22Rv1 (cell line): ENCODE measurements at regions not wholly inside any gene's neighbourhood (a gene's known extent, or its start where the extent isn't known, plus 50 kb on each side); places are given as distances from the start of the nearest gene placed in this dataset.

Experiments used
- H3K27ac ChIP-seq: fragments of 450-650 bp; 2 replicates; pipeline ENCODE4 v1.5.1; 2017
- ZFX ChIP-seq: fragments of 450-650 bp; IDR thresholded peaks from 2 replicates; pipeline ENCODE4 v1.6.1; 2017; ENCODE audit warnings: antibody characterized with exemption, borderline replicate concordance
- TF ChIP-seq, protein P1 (sequence below): fragments of 450-650 bp; IDR thresholded peaks from 2 replicates; pipeline ENCODE4 v1.5.1; 2017; ENCODE audit warnings: mild to moderate bottlenecking

DNA sequence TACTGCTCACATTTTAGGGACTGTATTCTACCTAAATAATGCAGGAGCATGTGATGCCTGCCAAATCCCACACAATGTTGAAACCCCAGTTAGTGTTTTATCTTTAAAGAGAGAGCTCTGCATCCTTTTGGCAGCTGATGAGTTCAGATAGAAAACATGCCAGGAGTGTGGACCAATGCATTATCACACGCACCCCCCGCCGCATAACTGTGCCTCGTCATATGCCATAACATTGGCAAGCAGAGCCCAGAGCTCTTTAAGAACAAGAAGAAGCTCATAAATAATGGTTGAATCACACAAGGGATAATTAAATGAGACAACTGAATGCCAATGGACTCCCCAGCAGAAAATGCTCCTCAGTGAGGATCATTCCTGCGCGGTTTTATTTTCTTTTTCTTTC lies 52.8 kb upstream of the RORB start:
- TF ChIP-seq, protein P1, sequence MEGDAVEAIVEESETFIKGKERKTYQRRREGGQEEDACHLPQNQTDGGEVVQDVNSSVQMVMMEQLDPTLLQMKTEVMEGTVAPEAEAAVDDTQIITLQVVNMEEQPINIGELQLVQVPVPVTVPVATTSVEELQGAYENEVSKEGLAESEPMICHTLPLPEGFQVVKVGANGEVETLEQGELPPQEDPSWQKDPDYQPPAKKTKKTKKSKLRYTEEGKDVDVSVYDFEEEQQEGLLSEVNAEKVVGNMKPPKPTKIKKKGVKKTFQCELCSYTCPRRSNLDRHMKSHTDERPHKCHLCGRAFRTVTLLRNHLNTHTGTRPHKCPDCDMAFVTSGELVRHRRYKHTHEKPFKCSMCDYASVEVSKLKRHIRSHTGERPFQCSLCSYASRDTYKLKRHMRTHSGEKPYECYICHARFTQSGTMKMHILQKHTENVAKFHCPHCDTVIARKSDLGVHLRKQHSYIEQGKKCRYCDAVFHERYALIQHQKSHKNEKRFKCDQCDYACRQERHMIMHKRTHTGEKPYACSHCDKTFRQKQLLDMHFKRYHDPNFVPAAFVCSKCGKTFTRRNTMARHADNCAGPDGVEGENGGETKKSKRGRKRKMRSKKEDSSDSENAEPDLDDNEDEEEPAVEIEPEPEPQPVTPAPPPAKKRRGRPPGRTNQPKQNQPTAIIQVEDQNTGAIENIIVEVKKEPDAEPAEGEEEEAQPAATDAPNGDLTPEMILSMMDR = no peak
- no peak for TF ChIP-seq ZFX
- H3K27ac ChIP-seq = no peak overlapping the region
